ENCODE measurements at regions not wholly inside any gene's neighbourhood (a gene's known extent, or its start where the extent isn't known, plus 50 kb on each side); places are given as distances from the start of the nearest gene placed in this dataset.

- Histone ChIP-seq H3K27ac (no peak overlapping the region), H3K36me3 (no peaks in the 10 kb centered on the region), H3K27me3 (no peaks in the 10 kb centered on the region), H3K4me3 (no peak overlapping the region), H3K4me1 (no peaks in the 10 kb centered on the region), H3K9me3 (no peaks in the 10 kb centered on the region)
- WGBS, 2 donors (ENCODE audit: low coverage in 1 of 2) = 83 to 85% methylated on average over 4 of the region's 4 CpGs
- ATAC-seq = no peak
- no peak for TF ChIP-seq POLR2AphosphoS5 (IDR thresholded peaks at IDR 0.05)
- TF ChIP-seq POLR2A (IDR thresholded peaks at IDR 0.05) = no peak
- TF ChIP-seq EP300 (IDR thresholded peaks at IDR 0.05) = no peak
- TF ChIP-seq CTCF (IDR thresholded peaks at IDR 0.05) = no peak
Measured at GRCh38 chr3:82390868-82391267, 629.4 kb upstream of the GBE1 start.

- Histone ChIP-seq H3K4me3 (no peak overlapping the region), H3K4me1 (no peaks in the 10 kb centered on the region), H3K36me3 (no peaks in the 10 kb centered on the region), H3K9me3 (no peaks in the 10 kb centered on the region), H3K27ac (no peak overlapping the region), H3K27me3 (no peaks in the 10 kb centered on the region)
- ATAC-seq = no peak
- no peak for TF ChIP-seq POLR2AphosphoS5 (IDR thresholded peaks at IDR 0.05)
- TF ChIP-seq CTCF (IDR thresholded peaks at IDR 0.05) = no peak
- no peak for TF ChIP-seq POLR2A (IDR thresholded peaks at IDR 0.05)
- no peak for TF ChIP-seq EP300 (IDR thresholded peaks at IDR 0.05)
- WGBS, 2 donors (ENCODE audit: low coverage in 1 of 2) = 56 to 75% methylated on average over 1 to 2 of the region's 2 CpGs
Measured at GRCh38 chr3:82386647-82387046, 625.2 kb upstream of the GBE1 start.

- Histone ChIP-seq H3K9me3 (no peaks in the 10 kb centered on the region), H3K36me3 (no peaks in the 10 kb centered on the region), H3K27me3 (no peaks in the 10 kb centered on the region), H3K4me1 (no peaks in the 10 kb centered on the region), H3K27ac (no peak overlapping the region), H3K4me3 (no peak overlapping the region)
- no peak for TF ChIP-seq POLR2A (IDR thresholded peaks at IDR 0.05)
- no peak for TF ChIP-seq POLR2AphosphoS5 (IDR thresholded peaks at IDR 0.05)
- no peak for TF ChIP-seq CTCF (IDR thresholded peaks at IDR 0.05)
- TF ChIP-seq EP300 (IDR thresholded peaks at IDR 0.05) = no peak
- WGBS, 2 donors (ENCODE audit: low coverage in 1 of 2) = 32 to 47% methylated on average over 3 of the region's 3 CpGs
- ATAC-seq = no peak
Measured at GRCh38 chr3:82384181-82384580, 622.7 kb upstream of the GBE1 start.

- WGBS, 2 donors (ENCODE audit: low coverage in 1 of 2) = 82 to 93% methylated on average over 3 to 4 of the region's 4 CpGs
- H3K4me3 ChIP-seq = no peak overlapping the region
- H3K27ac ChIP-seq = no peak overlapping the region
- H3K4me1 ChIP-seq = no peaks in the 10 kb centered on the region
- H3K27me3 ChIP-seq = no peaks in the 10 kb centered on the region
- no peaks in the 10 kb centered on the region for H3K9me3 ChIP-seq
- H3K36me3 ChIP-seq = no peaks in the 10 kb centered on the region
- ATAC-seq = no peak
- TF ChIP-seq EP300 (IDR thresholded peaks at IDR 0.05) (no peak), POLR2AphosphoS5 (IDR thresholded peaks at IDR 0.05) (no peak), POLR2A (IDR thresholded peaks at IDR 0.05) (no peak), CTCF (IDR thresholded peaks at IDR 0.05) (no peak)
Measured at GRCh38 chr3:82382831-82383230, 621.4 kb upstream of the GBE1 start.

GRCh38 chr3:82378392-82378791 is 616.9 kb upstream of the GBE1 start:
- H3K9me3 ChIP-seq = no peaks in the 10 kb centered on the region
- H3K4me3 ChIP-seq = no peak overlapping the region
- H3K36me3 ChIP-seq = no peaks in the 10 kb centered on the region
- no peaks in the 10 kb centered on the region for H3K4me1 ChIP-seq
- no peak for ATAC-seq
- H3K27ac ChIP-seq = no peak overlapping the region
- TF ChIP-seq POLR2AphosphoS5 (IDR thresholded peaks at IDR 0.05) = no peak
- H3K27me3 ChIP-seq = no peaks in the 10 kb centered on the region
- 67 to 69% methylated on average over 2 of the region's 2 CpGs for WGBS, 2 donors (ENCODE audit: low coverage in 1 of 2)
